ENCODE measurements at regions not wholly inside any gene's neighbourhood (a gene's known extent, or its start where the extent isn't known, plus 50 kb on each side); places are given as distances from the start of the nearest gene placed in this dataset.

- no peak overlapping the region for H3K4me3 Mint-ChIP-seq
- no peak for TF ChIP-seq CTCF (IDR thresholded peaks at IDR 0.05)
- H3K27me3 Mint-ChIP-seq (ENCODE audit: low read depth, poor library complexity) = no peaks in the 10 kb centered on the region
- H3K9me3 Mint-ChIP-seq = no peaks in the 10 kb centered on the region
- no peak overlapping the region for H3K27ac Mint-ChIP-seq
- no peaks in the 10 kb centered on the region for H3K36me3 Mint-ChIP-seq (ENCODE audit: low read depth)
- no peaks in the 10 kb centered on the region for H3K4me1 Mint-ChIP-seq
- no peak for DNase-seq
Observed at GRCh38 chr12:16854465-16854864, 248.5 kb upstream of the LMO3 start.

GRCh38 chr12:16849473-16849872 lies 243.5 kb upstream of the LMO3 start:
- no peaks in the 10 kb centered on the region for H3K27me3 Mint-ChIP-seq (ENCODE audit: low read depth, poor library complexity)
- no peak for TF ChIP-seq CTCF (IDR thresholded peaks at IDR 0.05)
- H3K4me3 Mint-ChIP-seq = no peak overlapping the region

GRCh38 chr12:16844875-16845274 lies 238.9 kb upstream of the LMO3 start:
- Mint-ChIP-seq H3K9me3 (peaks cover 4% of the 10 kb centered on the region), H3K27ac (no peak overlapping the region), H3K4me3 (no peak overlapping the region), H3K36me3 (ENCODE audit: low read depth) (no peaks in the 10 kb centered on the region), H3K27me3 (ENCODE audit: low read depth, poor library complexity) (no peaks in the 10 kb centered on the region), H3K4me1 (no peaks in the 10 kb centered on the region)
- no peak for TF ChIP-seq CTCF (IDR thresholded peaks at IDR 0.05)
- no peak for DNase-seq

More at GRCh38 chr12:16849473-16849872, 243.5 kb upstream of the LMO3 start:
- Mint-ChIP-seq H3K27ac (no peak overlapping the region), H3K4me1 (no peaks in the 10 kb centered on the region), H3K36me3 (ENCODE audit: low read depth) (no peaks in the 10 kb centered on the region), H3K9me3 (peaks cover 4% of the 10 kb centered on the region)
- DNase-seq = no peak

- Mint-ChIP-seq H3K27ac (no peak overlapping the region), H3K27me3 (ENCODE audit: low read depth, poor library complexity) (no peaks in the 10 kb centered on the region), H3K4me3 (no peak overlapping the region), H3K36me3 (ENCODE audit: low read depth) (no peaks in the 10 kb centered on the region), H3K4me1 (no peaks in the 10 kb centered on the region), H3K9me3 (no peaks in the 10 kb centered on the region)
- DNase-seq = no peak
- no peak for TF ChIP-seq CTCF (IDR thresholded peaks at IDR 0.05)
Observed at GRCh38 chr12:16833376-16834015, 227.5 kb upstream of the LMO3 start.

GRCh38 chr12:16828891-16829290 lies 222.9 kb upstream of the LMO3 start:
- DNase-seq = no peak
- Mint-ChIP-seq H3K4me3 (no peak overlapping the region), H3K9me3 (no peaks in the 10 kb centered on the region), H3K36me3 (ENCODE audit: low read depth) (no peaks in the 10 kb centered on the region), H3K4me1 (no peaks in the 10 kb centered on the region), H3K27ac (no peak overlapping the region), H3K27me3 (ENCODE audit: low read depth, poor library complexity) (no peaks in the 10 kb centered on the region)
- TF ChIP-seq CTCF (IDR thresholded peaks at IDR 0.05) = no peak

- no peak for DNase-seq
- TF ChIP-seq CTCF (IDR thresholded peaks at IDR 0.05) = no peak
- H3K9me3 Mint-ChIP-seq = no peaks in the 10 kb centered on the region
- H3K27ac Mint-ChIP-seq = no peak overlapping the region
- H3K4me3 Mint-ChIP-seq = no peak overlapping the region
- no peaks in the 10 kb centered on the region for H3K4me1 Mint-ChIP-seq
- H3K27me3 Mint-ChIP-seq (ENCODE audit: low read depth, poor library complexity) = no peaks in the 10 kb centered on the region
- no peaks in the 10 kb centered on the region for H3K36me3 Mint-ChIP-seq (ENCODE audit: low read depth)
Observed at GRCh38 chr12:16807731-16808130, 201.8 kb upstream of the LMO3 start.
